Common myeloid progenitor, CD34-positive (primary cell): ENCODE measurements at regions not wholly inside any gene's neighbourhood (a gene's known extent, or its start where the extent isn't known, plus 50 kb on each side); places are given as distances from the start of the nearest gene placed in this dataset.

Experiments used
- CTCF ChIA-PET: fragments of 350-600 bp; sonication (Branson Sonifier 250); formaldehyde crosslinking; loops from one replicate; lab custom pipeline; 2021; ENCODE audit warnings: antibody characterized with exemption; lab: Charles Lee
- POLR2A ChIA-PET: fragments of 350-600 bp; sonication (Branson Sonifier 250); formaldehyde crosslinking; loops from one replicate; lab custom pipeline; 2021; ENCODE audit warnings: antibody characterized with exemption; lab: Charles Lee
- DNase-seq, 3 donors: peaks; one replicate each; pipeline versions ENCODE4 v3.0.0 to v3.0.0-alpha.2; 2013
- H3K27ac ChIP-seq, 2 experiments: 1 replicate in 1 of 2; 2 replicates in 1 of 2; pipeline ENCODE4 v1.7.0; 2013; ENCODE audit warnings: inconsistent platforms in 2 of 2, low read length in 2 of 2, mild to moderate bottlenecking in 2 of 2, low read depth in 1 of 2, moderate library complexity in 1 of 2; ENCODE audit not compliant: severe bottlenecking in 2 of 2, insufficient read depth in 1 of 2, poor library complexity in 1 of 2
- H3K27me3 ChIP-seq, 5 experiments: replicated peaks in 2 of 5; 1 replicate in 3 of 5; 2 replicates in 2 of 5; pipeline versions ENCODE4 v1.6.1 to v1.7.0; 2013; ENCODE audit warnings: low read length in 4 of 5, mild to moderate bottlenecking in 2 of 5, moderate library complexity in 2 of 5, inconsistent platforms in 1 of 5; ENCODE audit not compliant: insufficient read depth in 5 of 5, control insufficient read depth in 4 of 5
- H3K36me3 ChIP-seq, 4 experiments: 1 replicate in 2 of 4; 2 replicates in 2 of 4; pipeline versions ENCODE4 v1.6.1 to v1.7.0; 2013; ENCODE audit warnings: low read length in 3 of 4, control low read depth in 1 of 4, mild to moderate bottlenecking in 1 of 4; ENCODE audit not compliant: control insufficient read depth in 4 of 4, insufficient read depth in 4 of 4
- H3K4me1 ChIP-seq, 4 experiments: 1 replicate in 3 of 4; 2 replicates in 1 of 4; pipeline versions ENCODE4 v1.6.1 to v1.7.1; 2013; ENCODE audit warnings: low read length in 3 of 4, mild to moderate bottlenecking in 3 of 4, control low read depth in 1 of 4, inconsistent platforms in 1 of 4, moderate library complexity in 1 of 4; ENCODE audit not compliant: control insufficient read depth in 4 of 4, insufficient read depth in 4 of 4; ENCODE audit errors: control extremely low read depth in 1 of 4
- H3K4me3 ChIP-seq, 7 experiments: 1 replicate in 4 of 7; 2 replicates in 3 of 7; pipeline versions ENCODE4 v1.5.1 to v1.7.0; 2013; ENCODE audit warnings: mild to moderate bottlenecking in 7 of 7, low read length in 6 of 7, moderate library complexity in 6 of 7, inconsistent platforms in 2 of 7, low read depth in 2 of 7, control low read depth in 1 of 7; ENCODE audit not compliant: insufficient read depth in 4 of 7, control insufficient read depth in 1 of 7; ENCODE audit errors: extremely low read depth in 1 of 7
- H3K9me3 ChIP-seq, 5 experiments: 1 replicate in 4 of 5; 2 replicates in 1 of 5; pipeline versions ENCODE4 v1.6.1 to v1.7.1; 2013; ENCODE audit warnings: low read length in 4 of 5, mild to moderate bottlenecking in 2 of 5, inconsistent platforms in 1 of 5, low read depth in 1 of 5, moderate library complexity in 1 of 5; ENCODE audit not compliant: control insufficient read depth in 4 of 5, insufficient read depth in 2 of 5; ENCODE audit errors: control extremely low read depth in 1 of 5
- WGBS: methylation state at CpG from one replicate; pipeline ENCODE4 v1.1.5; 2013; ENCODE audit not compliant: insufficient coverage; 5-methylcytosine and 5-hydroxymethylcytosine counted together

DNA sequence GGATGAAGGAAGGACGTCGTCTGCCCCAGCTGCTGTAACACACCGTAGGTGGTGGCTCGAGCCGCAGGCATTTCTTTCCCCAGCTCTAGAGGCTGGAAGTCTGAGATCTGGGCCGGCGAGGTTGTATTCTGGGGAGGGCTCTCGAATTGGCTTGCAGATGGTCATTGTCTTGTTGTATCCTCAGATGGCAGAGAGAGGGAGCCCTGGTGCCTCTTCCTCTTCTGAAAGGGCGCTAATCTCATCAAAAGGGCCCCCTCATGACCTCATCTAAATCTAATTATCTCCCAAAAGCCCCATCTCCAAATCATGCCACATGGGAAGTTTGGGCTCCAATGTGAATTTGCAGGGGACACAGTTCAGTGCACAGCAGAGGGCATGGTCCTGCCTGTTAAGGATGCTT is 109.0 kb downstream of the SIK1 start:
- Histone ChIP-seq H3K9me3 (peaks cover 0 to 10% (median 0%) of the 10 kb centered on the region in 5 experiments), H3K27me3 (peaks cover 0 to 4% (median 0%) of the 10 kb centered on the region in 5 experiments), H3K27ac (no peak overlapping the region), H3K4me3 (no peak overlapping the region), H3K4me1 (peaks cover 0 to 9% (median 5%) of the 10 kb centered on the region in 4 experiments), H3K36me3 (no peaks in the 10 kb centered on the region)
- CTCF ChIA-PET = interaction anchor here (1.1 to 1.6 kb wide), 2 partner anchors 10 to 49 kb away, joined by 3 read pairs; no protein-coding TSS in a partner anchor
- no peak for DNase-seq
- POLR2A ChIA-PET = interaction anchor here (0.6 kb wide), 1 partner anchor 24 kb away, joined by 3 read pairs; no protein-coding TSS in a partner anchor
- WGBS = 88% methylated on average over 8 of the region's 9 CpGs

DNA sequence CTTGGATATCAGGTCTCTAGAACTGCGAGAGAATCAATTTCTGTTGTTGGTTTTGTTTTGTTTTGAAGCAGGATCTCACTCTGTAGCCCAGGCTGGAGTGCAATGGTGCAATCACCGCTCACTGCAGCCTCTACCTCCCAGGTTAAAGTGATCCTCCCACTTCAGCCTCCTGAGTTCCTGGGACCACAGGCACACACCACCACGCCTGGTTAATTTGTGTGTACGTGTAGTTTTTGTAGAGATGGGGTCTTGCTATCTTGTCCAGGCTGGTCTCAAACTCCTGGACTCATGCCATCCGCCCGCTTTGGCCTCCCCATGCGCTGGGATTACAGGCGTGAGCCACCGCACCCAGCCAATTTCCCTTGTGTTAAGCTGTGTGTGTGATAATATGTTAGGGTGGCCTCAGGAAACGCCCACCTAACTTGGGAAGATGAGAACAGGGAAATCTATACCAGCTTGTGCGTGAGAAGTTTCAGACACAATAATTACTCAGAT is 109.6 kb downstream of the SIK1 start:
- Histone ChIP-seq H3K27me3 (peaks cover 0 to 4% (median 0%) of the 10 kb centered on the region in 5 experiments), H3K9me3 (peaks cover 0 to 10% (median 0%) of the 10 kb centered on the region in 5 experiments), H3K4me1 (peaks cover 0 to 9% (median 5%) of the 10 kb centered on the region in 4 experiments), H3K36me3 (no peaks in the 10 kb centered on the region), H3K27ac (no peak overlapping the region), H3K4me3 (no peak overlapping the region)
- ChIA-PET CTCF (interaction anchor here (1.1 to 1.6 kb wide), 2 partner anchors 11 to 48 kb away, joined by 3 read pairs; no protein-coding TSS in a partner anchor), POLR2A (no interaction called here)
- WGBS = 98% methylated on average over 9 of the region's 11 CpGs
- no peak for DNase-seq

DNA sequence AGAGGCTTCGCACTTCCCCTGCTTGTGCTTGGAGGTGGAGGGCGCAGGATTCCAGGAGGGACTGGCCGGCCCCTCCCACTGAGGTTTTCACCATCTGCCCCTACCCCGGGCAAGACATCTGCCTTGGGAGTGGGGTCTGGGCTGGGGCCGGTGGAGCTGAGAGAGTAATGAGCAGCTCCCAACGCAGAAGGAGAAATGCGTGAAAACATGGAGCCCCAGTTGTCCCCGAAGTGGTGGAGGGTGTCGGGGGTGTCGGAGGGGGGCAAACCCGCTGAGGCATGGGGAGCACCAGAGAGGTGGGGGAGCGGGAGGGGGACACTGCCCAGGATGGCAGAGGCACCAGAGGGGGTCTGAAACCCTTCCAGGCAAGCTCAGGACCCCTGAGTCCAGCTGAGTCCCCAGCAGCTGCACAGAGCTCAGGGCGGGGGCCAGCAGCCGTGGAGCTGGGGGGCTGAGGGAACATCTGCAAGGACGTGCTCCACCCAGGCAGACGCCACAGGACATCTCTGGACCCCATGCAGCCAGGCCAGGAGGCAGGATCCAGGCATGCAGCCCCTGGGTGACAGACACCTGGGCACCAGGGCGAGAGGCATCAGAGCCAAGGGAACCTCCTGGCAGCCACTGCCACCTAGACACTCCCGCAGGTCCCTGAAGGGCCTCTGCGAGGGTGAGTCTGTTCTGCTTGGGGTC is 110.6 kb downstream of the SIK1 start:
- Histone ChIP-seq H3K27ac (no peak overlapping the region), H3K4me1 (peaks cover 0 to 9% (median 5%) of the 10 kb centered on the region in 4 experiments), H3K36me3 (no peaks in the 10 kb centered on the region), H3K4me3 (no peak overlapping the region), H3K9me3 (peaks cover 0 to 10% (median 0%) of the 10 kb centered on the region in 5 experiments), H3K27me3 (peaks cover 0 to 4% (median 0%) of the 10 kb centered on the region in 5 experiments)
- POLR2A ChIA-PET = no interaction called here
- 95% methylated on average over 16 of the region's 19 CpGs for WGBS
- no peak for DNase-seq
- CTCF ChIA-PET = interaction anchor here (1.4 to 1.9 kb wide), 3 partner anchors 8 to 47 kb away, joined by 3 to 8 read pairs (median 8); no protein-coding TSS in a partner anchor

DNA sequence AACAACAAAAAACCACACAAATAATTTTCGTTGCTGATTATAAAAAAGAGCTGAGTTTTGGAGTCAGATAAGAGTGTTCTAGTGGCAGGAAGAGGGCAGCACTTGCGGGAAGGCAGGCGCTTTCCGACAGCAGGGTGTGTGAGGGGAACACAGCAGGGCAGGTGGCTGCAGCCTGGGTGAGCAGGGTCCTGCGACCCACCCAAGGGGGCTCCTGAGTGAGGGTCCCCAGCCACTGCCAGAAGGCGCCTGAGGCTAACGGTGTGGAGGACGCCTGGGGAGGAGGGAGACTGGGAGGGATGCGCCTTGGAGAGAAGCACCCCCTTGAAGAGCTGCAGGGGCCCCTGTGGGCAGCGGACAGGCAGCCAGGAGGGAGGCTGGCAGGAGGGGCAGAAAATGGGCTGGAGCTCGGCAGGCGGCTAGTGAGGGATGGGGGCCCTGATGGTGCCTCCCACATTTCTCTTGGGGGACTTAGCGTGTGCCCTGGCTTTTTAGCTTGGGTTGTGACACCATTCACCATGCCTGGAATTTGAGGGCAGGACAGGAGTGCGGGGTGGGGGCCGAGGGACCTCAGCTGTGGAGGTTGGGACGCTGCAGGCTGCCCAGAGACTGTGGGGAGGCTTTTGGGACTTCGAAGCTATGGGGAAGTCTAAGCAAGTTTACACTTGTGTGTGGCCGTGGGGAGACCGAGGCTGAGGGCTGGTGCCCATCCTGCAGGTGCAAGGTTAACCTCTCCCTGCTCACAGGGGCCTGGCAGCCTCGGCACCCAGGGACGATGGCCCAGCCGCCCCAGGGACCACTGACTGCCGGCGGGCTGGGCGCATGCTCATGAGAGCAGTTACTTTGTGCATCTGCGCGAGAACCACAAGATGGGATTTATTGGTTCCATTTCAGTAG is 111.4 kb downstream of the SIK1 start:
- peak overlapping the region in 1 of 7 experiments; percentile 24 for H3K4me3 ChIP-seq
- H3K27ac ChIP-seq = no peak overlapping the region
- H3K36me3 ChIP-seq = no peaks in the 10 kb centered on the region
- H3K4me1 ChIP-seq = peaks cover 0 to 9% (median 5%) of the 10 kb centered on the region in 4 experiments
- peaks cover 0 to 10% (median 0%) of the 10 kb centered on the region in 5 experiments for H3K9me3 ChIP-seq
- 67% methylated on average over 23 of the region's 27 CpGs for WGBS
- DNase-seq = peak; percentile 61 to 76 (median 72)
- ChIA-PET POLR2A (interaction anchor here (1.0 kb wide), 1 partner anchor 11 kb away, joined by 4 read pairs; no protein-coding TSS in a partner anchor), CTCF (interaction anchor here (1.0 to 1.9 kb wide), 5 partner anchors 9 to 332 kb away, joined by 3 to 8 read pairs (median 7); no protein-coding TSS in a partner anchor)
- peaks cover 0 to 4% (median 0%) of the 10 kb centered on the region in 5 experiments for H3K27me3 ChIP-seq

DNA sequence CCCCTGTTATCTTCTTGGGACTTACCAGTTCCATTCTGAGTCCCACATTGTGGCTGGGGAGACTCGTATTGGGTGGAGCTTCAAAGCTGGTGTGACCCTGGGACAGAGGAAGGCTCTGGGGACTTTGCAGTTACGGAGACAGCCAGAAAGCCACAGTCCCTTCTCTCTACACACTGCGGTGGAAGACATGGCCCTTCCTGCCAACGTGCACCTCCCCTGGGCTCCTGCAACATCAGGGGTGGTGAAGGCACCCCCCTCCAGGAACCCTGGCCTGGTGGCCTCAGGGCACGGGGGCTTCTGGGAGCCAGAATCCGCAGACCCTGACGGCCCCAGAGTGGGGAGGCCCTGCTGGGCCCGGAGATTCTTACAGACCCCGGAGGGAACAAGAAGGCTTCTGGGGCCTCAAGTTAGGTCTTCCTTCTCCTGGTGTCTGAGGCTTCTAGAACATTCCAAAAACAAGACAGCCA is 113.0 kb downstream of the SIK1 start:
- H3K27me3 ChIP-seq = peaks cover 0 to 4% (median 0%) of the 10 kb centered on the region in 5 experiments
- DNase-seq = no peak
- ChIA-PET CTCF (no interaction called here), POLR2A (no interaction called here)
- no peak overlapping the region for H3K4me3 ChIP-seq
- no peak overlapping the region for H3K27ac ChIP-seq
- H3K36me3 ChIP-seq = no peaks in the 10 kb centered on the region
- peaks cover 0 to 9% (median 5%) of the 10 kb centered on the region in 4 experiments for H3K4me1 ChIP-seq
- H3K9me3 ChIP-seq = peaks cover 0 to 10% (median 0%) of the 10 kb centered on the region in 5 experiments
- 88% methylated on average over 6 of the region's 9 CpGs for WGBS

DNA sequence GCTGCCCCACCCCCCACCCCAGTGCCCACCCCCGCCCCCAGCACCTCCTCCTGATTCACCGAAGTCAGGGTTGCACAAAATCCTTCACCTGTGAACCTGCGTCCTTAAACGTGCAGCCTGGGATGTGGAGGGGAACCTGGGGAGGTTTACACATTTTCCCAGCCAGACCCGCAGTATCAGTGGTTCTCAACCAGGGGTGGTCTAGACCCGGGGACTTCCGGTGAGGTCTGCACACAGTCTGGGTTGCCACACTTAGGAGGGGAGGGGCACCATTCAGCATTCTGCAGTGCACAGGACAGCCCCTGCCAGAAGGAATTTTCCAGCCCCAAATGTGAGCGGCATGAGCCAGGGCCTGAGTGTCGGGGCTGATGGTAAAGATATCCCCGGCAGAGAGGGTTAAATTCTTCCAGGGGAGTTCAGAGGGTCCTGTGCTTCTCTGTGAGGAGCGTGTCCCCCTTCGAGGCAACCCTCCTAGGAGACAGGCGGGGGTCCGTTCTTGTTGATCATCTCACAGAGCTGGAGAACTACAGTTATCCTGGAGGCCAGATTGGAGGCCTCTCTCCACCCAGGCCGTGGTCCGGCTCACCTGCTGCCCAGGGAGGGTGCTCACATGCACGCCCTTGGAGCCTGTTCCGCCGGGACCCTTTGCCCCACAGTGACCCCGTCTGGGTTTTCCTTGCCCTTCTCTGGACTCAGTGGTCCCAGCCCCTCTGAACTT is 113.6 kb downstream of the SIK1 start:
- H3K4me3 ChIP-seq = no peak overlapping the region
- ChIA-PET CTCF (no interaction called here), POLR2A (no interaction called here)
- H3K27me3 ChIP-seq = peaks cover 0 to 2% (median 0%) of the 10 kb centered on the region in 5 experiments
- H3K36me3 ChIP-seq = no peaks in the 10 kb centered on the region
- WGBS = 97% methylated on average over 17 of the region's 20 CpGs
- H3K27ac ChIP-seq = no peak overlapping the region
- H3K9me3 ChIP-seq = peaks cover 0 to 9% (median 0%) of the 10 kb centered on the region in 5 experiments
- DNase-seq = no peak
- H3K4me1 ChIP-seq = peaks cover 0 to 9% (median 5%) of the 10 kb centered on the region in 4 experiments
